ENCODE measurements at regions not wholly inside any gene's neighbourhood (a gene's known extent, or its start where the extent isn't known, plus 50 kb on each side); places are given as distances from the start of the nearest gene placed in this dataset.

- TF ChIP-seq CTCF (IDR thresholded peaks at IDR 0.05): no peak
- no peak for TF ChIP-seq POLR2A (IDR thresholded peaks at IDR 0.05)
- no peak for TF ChIP-seq EP300 (IDR thresholded peaks at IDR 0.05)
Measured at GRCh38 chr2:2530334-2530733, 199.3 kb upstream of the MYT1L start.

Measured in sigmoid colon (tissue), 4 donors.